ENCODE measurements at regions not wholly inside any gene's neighbourhood (a gene's known extent, or its start where the extent isn't known, plus 50 kb on each side); places are given as distances from the start of the nearest gene placed in this dataset.

GRCh38 chr15:31489281-31489680 is 162.6 kb downstream of the KLF13 start (continued):
- no peak for TF ChIP-seq ETS1 (CRISPR knock-in tag; IDR thresholded peaks at IDR 0.05)
- no peak for TF ChIP-seq PHB2 (IDR thresholded peaks at IDR 0.05; ENCODE audit: partially characterized antibody)
- no peak for TF ChIP-seq MTERF4 (CRISPR knock-in tag; IDR thresholded peaks at IDR 0.05)
- no peak for TF ChIP-seq ZNF556 (CRISPR knock-in tag; IDR thresholded peaks at IDR 0.05; ENCODE audit: borderline replicate concordance)

- H3K36me3 ChIP-seq (replicated peaks in 1 of 2; ENCODE audit: control insufficient read depth in 1 of 2, insufficient read depth in 2 of 2, low read length in 2 of 2), result no peaks in the 10 kb centered on the region
- H2AFZ ChIP-seq (ENCODE audit: low read length), result no peak overlapping the region
- H4K20me1 ChIP-seq (ENCODE audit: insufficient read depth, low read length), result no peaks in the 10 kb centered on the region
- H3K9me3 ChIP-seq (ENCODE audit: low read length), result peaks cover 13% of the 10 kb centered on the region
- TF ChIP-seq CTCF (CRISPR knock-in tag; IDR thresholded peaks at IDR 0.05) (peak; percentile 75), STAG1 (CRISPR knock-in tag; IDR thresholded peaks at IDR 0.05) (peak; percentile 61), SMC3 (IDR thresholded peaks at IDR 0.05; ENCODE audit: low read length) (peak; percentile 88), FOXP1 (IDR thresholded peaks at IDR 0.05) (no peak), FOXP1 (CRISPR knock-in tag; IDR thresholded peaks at IDR 0.05) (no peak)
- DNase-seq (ENCODE audit: low spot score) (peak; percentile 30), ATAC-seq (peak; percentile 64), FAIRE-seq (peak; percentile 67)
- no peak overlapping the region for H3K4me2 ChIP-seq (ENCODE audit: low read depth, low read length)
- ChIA-PET POLR2A (no interaction called here), CTCF (ENCODE audit: low intra/inter-chr PET ratio, low total read pairs) (interaction anchor here (1.0 to 4.1 kb wide), 4 partner anchors 50 to 289 kb away, joined by 4 to 34 read pairs (median 14); no protein-coding TSS in a partner anchor)
- intact Hi-C loops (cut with micrococcal nuclease; ENCODE audit: unreplicated experiment), result loop anchor here (1.0 to 5.0 kb wide), 2 partner anchors 51 to 273 kb away; no protein-coding TSS in a partner anchor
- in situ Hi-C loops (cut with HindIII; ENCODE audit: extremely low pct_ligation_motif_present, low pct_unique_long_range_greater_than_20kb), result loop anchor here (5.0 kb wide), 1 partner anchor 53 kb away; no protein-coding TSS in a partner anchor
- no peaks in the 10 kb centered on the region for H3K4me1 ChIP-seq (ENCODE audit: insufficient read depth, low read length)
- no peak overlapping the region for H3K27ac ChIP-seq (ENCODE audit: extremely low read length, insufficient read depth, low read length)
- no peak overlapping the region for H3K4me3 ChIP-seq (replicated peaks in 1 of 3; ENCODE audit: insufficient read depth in 1 of 3, low read depth in 2 of 3, low read length in 3 of 3)
- no peaks in the 10 kb centered on the region; a peak in 1 of 5 replicates for H3K27me3 ChIP-seq (ENCODE audit: control insufficient read depth in 1 of 2, insufficient read depth in 2 of 2, low read length in 2 of 2)
- no peaks in the 10 kb centered on the region for H3K79me2 ChIP-seq (ENCODE audit: insufficient read depth, low read length)
- no TSS peak for BruUV-seq (replicated peaks)
- no peak overlapping the region for H3K9ac ChIP-seq (ENCODE audit: insufficient read depth, low read depth, low read length)
- WGBS (ENCODE audit: low lambda C conversion rate), result 20% methylated on average over 6 of the region's 12 CpGs
These were observed 163.4 kb downstream of the KLF13 start for GRCh38 chr15:31489801-31490646.

Data from HepG2 (cell line).